ENCODE measurements at regions not wholly inside any gene's neighbourhood (a gene's known extent, or its start where the extent isn't known, plus 50 kb on each side); places are given as distances from the start of the nearest gene placed in this dataset.

GRCh38 chr1:13899856-13900255, 199.9 kb downstream of the PRDM2 start:
- Histone ChIP-seq H3K27ac (ENCODE audit: low read length) (no peak overlapping the region), H3K4me3 (ENCODE audit: low read length) (no peak overlapping the region), H3K9me3 (ENCODE audit: control insufficient read depth, insufficient read depth, low read length) (no peaks in the 10 kb centered on the region), H3K36me3 (ENCODE audit: control insufficient read depth, insufficient read depth, low read length) (no peaks in the 10 kb centered on the region), H3K4me1 (ENCODE audit: control insufficient read depth, insufficient read depth, low read length) (no peaks in the 10 kb centered on the region), H3K27me3 (ENCODE audit: control insufficient read depth, insufficient read depth, low read length) (no peaks in the 10 kb centered on the region)
- ATAC-seq (no peak), DNase-seq (no peak)
- Mint-ChIP-seq H3K4me3 (no peak overlapping the region), H3K36me3 (no peaks in the 10 kb centered on the region), H3K9me3 (no peaks in the 10 kb centered on the region), H3K27me3 (ENCODE audit: low read depth in 2 of 2) (peaks cover 0 to 11% of the 10 kb centered on the region in 2 donors), H3K27ac (no peak overlapping the region), H3K4me1 (no peaks in the 10 kb centered on the region)
- intact Hi-C loops (cut with micrococcal nuclease), result no loop called here
- WGBS (ENCODE audit: insufficient coverage), result 77% methylated on average over 7 of the region's 7 CpGs
- TF ChIP-seq, protein P1, sequence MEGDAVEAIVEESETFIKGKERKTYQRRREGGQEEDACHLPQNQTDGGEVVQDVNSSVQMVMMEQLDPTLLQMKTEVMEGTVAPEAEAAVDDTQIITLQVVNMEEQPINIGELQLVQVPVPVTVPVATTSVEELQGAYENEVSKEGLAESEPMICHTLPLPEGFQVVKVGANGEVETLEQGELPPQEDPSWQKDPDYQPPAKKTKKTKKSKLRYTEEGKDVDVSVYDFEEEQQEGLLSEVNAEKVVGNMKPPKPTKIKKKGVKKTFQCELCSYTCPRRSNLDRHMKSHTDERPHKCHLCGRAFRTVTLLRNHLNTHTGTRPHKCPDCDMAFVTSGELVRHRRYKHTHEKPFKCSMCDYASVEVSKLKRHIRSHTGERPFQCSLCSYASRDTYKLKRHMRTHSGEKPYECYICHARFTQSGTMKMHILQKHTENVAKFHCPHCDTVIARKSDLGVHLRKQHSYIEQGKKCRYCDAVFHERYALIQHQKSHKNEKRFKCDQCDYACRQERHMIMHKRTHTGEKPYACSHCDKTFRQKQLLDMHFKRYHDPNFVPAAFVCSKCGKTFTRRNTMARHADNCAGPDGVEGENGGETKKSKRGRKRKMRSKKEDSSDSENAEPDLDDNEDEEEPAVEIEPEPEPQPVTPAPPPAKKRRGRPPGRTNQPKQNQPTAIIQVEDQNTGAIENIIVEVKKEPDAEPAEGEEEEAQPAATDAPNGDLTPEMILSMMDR (IDR thresholded peaks at IDR 0.05), result no peak

GRCh38 chr1:13900583-13900982, 200.6 kb downstream of the PRDM2 start:
- no peaks in the 10 kb centered on the region for H3K4me1 ChIP-seq (ENCODE audit: control insufficient read depth, insufficient read depth, low read length)
- no peaks in the 10 kb centered on the region for H3K9me3 Mint-ChIP-seq
- H3K27me3 Mint-ChIP-seq (ENCODE audit: low read depth in 2 of 2), result peaks cover 0 to 11% of the 10 kb centered on the region in 2 donors
- H3K4me3 Mint-ChIP-seq, result no peak overlapping the region
- intact Hi-C loops (cut with micrococcal nuclease), result no loop called here
- H3K9me3 ChIP-seq (ENCODE audit: control insufficient read depth, insufficient read depth, low read length), result no peaks in the 10 kb centered on the region
- no peaks in the 10 kb centered on the region for H3K36me3 Mint-ChIP-seq
- WGBS (ENCODE audit: insufficient coverage), result 89% methylated on average over 1 of the region's 1 CpG
- no peaks in the 10 kb centered on the region for H3K27me3 ChIP-seq (ENCODE audit: control insufficient read depth, insufficient read depth, low read length)
- H3K4me1 Mint-ChIP-seq, result no peaks in the 10 kb centered on the region
- H3K27ac Mint-ChIP-seq, result no peak overlapping the region
- H3K36me3 ChIP-seq (ENCODE audit: control insufficient read depth, insufficient read depth, low read length), result no peaks in the 10 kb centered on the region
- ATAC-seq (no peak), DNase-seq (no peak)
- H3K27ac ChIP-seq (ENCODE audit: low read length), result no peak overlapping the region
- H3K4me3 ChIP-seq (ENCODE audit: low read length), result no peak overlapping the region
- TF ChIP-seq, protein P1 (IDR thresholded peaks at IDR 0.05), result no peak

- WGBS (ENCODE audit: insufficient coverage), result 81% methylated on average over 7 of the region's 10 CpGs
- Mint-ChIP-seq H3K27ac (no peak overlapping the region), H3K4me3 (no peak overlapping the region), H3K27me3 (ENCODE audit: low read depth in 2 of 2) (peaks cover 3 to 16% of the 10 kb centered on the region in 2 donors), H3K36me3 (no peaks in the 10 kb centered on the region), H3K9me3 (no peaks in the 10 kb centered on the region), H3K4me1 (no peaks in the 10 kb centered on the region)
- no peaks in the 10 kb centered on the region for H3K4me1 ChIP-seq (ENCODE audit: control insufficient read depth, insufficient read depth, low read length)
- intact Hi-C loops (cut with micrococcal nuclease), result no loop called here
- no peaks in the 10 kb centered on the region for H3K36me3 ChIP-seq (ENCODE audit: control insufficient read depth, insufficient read depth, low read length)
- DNase-seq (no peak), ATAC-seq (no peak)
- no peaks in the 10 kb centered on the region for H3K27me3 ChIP-seq (ENCODE audit: control insufficient read depth, insufficient read depth, low read length)
- no peaks in the 10 kb centered on the region for H3K9me3 ChIP-seq (ENCODE audit: control insufficient read depth, insufficient read depth, low read length)
- H3K27ac ChIP-seq (ENCODE audit: low read length), result no peak overlapping the region
- TF ChIP-seq, protein P1 (IDR thresholded peaks at IDR 0.05), result no peak
- H3K4me3 ChIP-seq (ENCODE audit: low read length), result no peak overlapping the region
Observed at GRCh38 chr1:13901039-13901438, 201.1 kb downstream of the PRDM2 start.

GRCh38 chr1:13901597-13901996, 201.6 kb downstream of the PRDM2 start:
- H3K9me3 ChIP-seq (ENCODE audit: control insufficient read depth, insufficient read depth, low read length), result no peaks in the 10 kb centered on the region
- TF ChIP-seq, protein P1 (IDR thresholded peaks at IDR 0.05), result no peak
- Mint-ChIP-seq H3K9me3 (no peaks in the 10 kb centered on the region), H3K4me3 (no peak overlapping the region), H3K27me3 (ENCODE audit: low read depth in 2 of 2) (peaks cover 3 to 17% of the 10 kb centered on the region in 2 donors), H3K36me3 (no peaks in the 10 kb centered on the region), H3K4me1 (no peaks in the 10 kb centered on the region), H3K27ac (no peak overlapping the region)
- DNase-seq, result no peak
- H3K27ac ChIP-seq (ENCODE audit: low read length), result no peak overlapping the region
- WGBS (ENCODE audit: insufficient coverage), result 75% methylated on average over 6 of the region's 6 CpGs
- no peaks in the 10 kb centered on the region for H3K4me1 ChIP-seq (ENCODE audit: control insufficient read depth, insufficient read depth, low read length)
- no peak for ATAC-seq
- no peaks in the 10 kb centered on the region for H3K27me3 ChIP-seq (ENCODE audit: control insufficient read depth, insufficient read depth, low read length)
- H3K36me3 ChIP-seq (ENCODE audit: control insufficient read depth, insufficient read depth, low read length), result no peaks in the 10 kb centered on the region
- no peak overlapping the region for H3K4me3 ChIP-seq (ENCODE audit: low read length)
- intact Hi-C loops (cut with micrococcal nuclease), result no loop called here
